ENCODE measurements at regions not wholly inside any gene's neighbourhood (a gene's known extent, or its start where the extent isn't known, plus 50 kb on each side); places are given as distances from the start of the nearest gene placed in this dataset.

DNA sequence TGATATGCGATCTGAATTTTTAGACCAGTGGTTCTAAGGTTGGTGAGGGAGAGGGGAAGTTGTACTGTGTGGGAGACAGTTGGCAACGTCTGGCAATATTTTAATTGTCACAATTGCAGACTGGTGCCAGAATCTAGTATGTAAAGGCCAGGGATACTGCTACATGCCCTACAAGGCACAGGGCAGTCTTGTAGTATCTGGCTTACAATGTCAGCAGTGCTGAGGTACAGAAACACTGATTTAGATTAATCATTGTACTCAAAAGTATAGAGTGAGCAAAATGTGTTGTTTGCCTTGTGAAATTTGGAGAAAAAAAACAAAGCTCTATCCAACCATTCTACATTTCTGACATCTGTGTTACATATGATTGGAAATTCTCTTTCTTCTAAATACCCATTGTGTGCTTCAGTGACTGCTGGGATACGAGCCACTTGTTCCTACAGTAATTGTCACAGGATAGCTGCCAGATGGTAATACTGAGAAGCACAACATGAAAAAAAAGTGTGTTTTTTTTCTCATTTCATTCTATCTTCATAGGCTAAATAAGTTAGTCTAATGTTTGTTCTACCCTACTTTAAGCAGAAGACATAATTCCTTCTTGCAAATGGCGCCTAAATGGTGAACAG lies 526.7 kb upstream of the AGA start:
- TF ChIP-seq POLR2A (IDR thresholded peaks at IDR 0.05) (no peak), POLR2AphosphoS5 (IDR thresholded peaks at IDR 0.05) (no peak)
- TF ChIP-seq, protein P1, sequence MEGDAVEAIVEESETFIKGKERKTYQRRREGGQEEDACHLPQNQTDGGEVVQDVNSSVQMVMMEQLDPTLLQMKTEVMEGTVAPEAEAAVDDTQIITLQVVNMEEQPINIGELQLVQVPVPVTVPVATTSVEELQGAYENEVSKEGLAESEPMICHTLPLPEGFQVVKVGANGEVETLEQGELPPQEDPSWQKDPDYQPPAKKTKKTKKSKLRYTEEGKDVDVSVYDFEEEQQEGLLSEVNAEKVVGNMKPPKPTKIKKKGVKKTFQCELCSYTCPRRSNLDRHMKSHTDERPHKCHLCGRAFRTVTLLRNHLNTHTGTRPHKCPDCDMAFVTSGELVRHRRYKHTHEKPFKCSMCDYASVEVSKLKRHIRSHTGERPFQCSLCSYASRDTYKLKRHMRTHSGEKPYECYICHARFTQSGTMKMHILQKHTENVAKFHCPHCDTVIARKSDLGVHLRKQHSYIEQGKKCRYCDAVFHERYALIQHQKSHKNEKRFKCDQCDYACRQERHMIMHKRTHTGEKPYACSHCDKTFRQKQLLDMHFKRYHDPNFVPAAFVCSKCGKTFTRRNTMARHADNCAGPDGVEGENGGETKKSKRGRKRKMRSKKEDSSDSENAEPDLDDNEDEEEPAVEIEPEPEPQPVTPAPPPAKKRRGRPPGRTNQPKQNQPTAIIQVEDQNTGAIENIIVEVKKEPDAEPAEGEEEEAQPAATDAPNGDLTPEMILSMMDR (IDR thresholded peaks at IDR 0.05 in 8 of 11, conservative IDR thresholded peaks at IDR 0.05 in 3 of 11), result no peak
